ENCODE measurements at regions not wholly inside any gene's neighbourhood (a gene's known extent, or its start where the extent isn't known, plus 50 kb on each side); places are given as distances from the start of the nearest gene placed in this dataset.

- Histone ChIP-seq H3K36me3 (ENCODE audit: low read depth) (no peaks in the 10 kb centered on the region), H3K9me3 (ENCODE audit: severe bottlenecking) (no peaks in the 10 kb centered on the region), H3K4me1 (ENCODE audit: insufficient read depth, poor library complexity, severe bottlenecking) (no peaks in the 10 kb centered on the region), H3K27ac (ENCODE audit: poor library complexity, severe bottlenecking) (no peak overlapping the region), H3K27me3 (ENCODE audit: insufficient read depth, poor library complexity, severe bottlenecking) (no peaks in the 10 kb centered on the region), H3K4me3 (ENCODE audit: severe bottlenecking) (no peak overlapping the region)
- TF ChIP-seq CTCF (IDR thresholded peaks at IDR 0.05; ENCODE audit: poor library complexity, severe bottlenecking), result no peak
- DNase-seq (ENCODE audit: low spot score), result no peak
- no peak for ATAC-seq (ENCODE audit: low read depth)
These were observed 1015.0 kb upstream of the AGA start for GRCh38 chr4:178457286-178457685.

- no peak overlapping the region for H3K4me3 ChIP-seq (ENCODE audit: severe bottlenecking)
- DNase-seq (ENCODE audit: low spot score), result no peak
- H3K27ac ChIP-seq (ENCODE audit: poor library complexity, severe bottlenecking), result no peak overlapping the region
- TF ChIP-seq CTCF (IDR thresholded peaks at IDR 0.05; ENCODE audit: poor library complexity, severe bottlenecking), result no peak
- no peaks in the 10 kb centered on the region for H3K4me1 ChIP-seq (ENCODE audit: insufficient read depth, poor library complexity, severe bottlenecking)
- ATAC-seq (ENCODE audit: low read depth), result no peak
- H3K9me3 ChIP-seq (ENCODE audit: severe bottlenecking), result no peaks in the 10 kb centered on the region
- H3K27me3 ChIP-seq (ENCODE audit: insufficient read depth, poor library complexity, severe bottlenecking), result no peaks in the 10 kb centered on the region
- H3K36me3 ChIP-seq (ENCODE audit: low read depth), result no peaks in the 10 kb centered on the region
These were observed 1020.5 kb upstream of the AGA start for GRCh38 chr4:178462710-178463109.

- ATAC-seq (ENCODE audit: low read depth) (no peak), DNase-seq (ENCODE audit: low spot score) (no peak)
- H3K27me3 ChIP-seq (ENCODE audit: insufficient read depth, poor library complexity, severe bottlenecking), result no peaks in the 10 kb centered on the region
- no peaks in the 10 kb centered on the region for H3K36me3 ChIP-seq (ENCODE audit: low read depth)
- no peaks in the 10 kb centered on the region for H3K4me1 ChIP-seq (ENCODE audit: insufficient read depth, poor library complexity, severe bottlenecking)
- H3K4me3 ChIP-seq (ENCODE audit: severe bottlenecking), result no peak overlapping the region
- TF ChIP-seq CTCF (IDR thresholded peaks at IDR 0.05; ENCODE audit: poor library complexity, severe bottlenecking), result no peak
- no peak overlapping the region for H3K27ac ChIP-seq (ENCODE audit: poor library complexity, severe bottlenecking)
- H3K9me3 ChIP-seq (ENCODE audit: severe bottlenecking), result no peaks in the 10 kb centered on the region
These were observed 1021.5 kb upstream of the AGA start for GRCh38 chr4:178463747-178464146.

- ATAC-seq (ENCODE audit: low read depth), result no peak
- no peaks in the 10 kb centered on the region for H3K4me1 ChIP-seq (ENCODE audit: insufficient read depth, poor library complexity, severe bottlenecking)
- H3K27me3 ChIP-seq (ENCODE audit: insufficient read depth, poor library complexity, severe bottlenecking), result no peaks in the 10 kb centered on the region
- no peaks in the 10 kb centered on the region for H3K9me3 ChIP-seq (ENCODE audit: severe bottlenecking)
- H3K36me3 ChIP-seq (ENCODE audit: low read depth), result no peaks in the 10 kb centered on the region
- no peak for DNase-seq (ENCODE audit: low spot score)
- TF ChIP-seq CTCF (IDR thresholded peaks at IDR 0.05; ENCODE audit: poor library complexity, severe bottlenecking), result no peak
- no peak overlapping the region for H3K4me3 ChIP-seq (ENCODE audit: severe bottlenecking)
- H3K27ac ChIP-seq (ENCODE audit: poor library complexity, severe bottlenecking), result no peak overlapping the region
These were observed 1029.0 kb upstream of the AGA start for GRCh38 chr4:178470996-178471784.

GRCh38 chr4:178471994-178472393 lies 1029.8 kb upstream of the AGA start:
- ATAC-seq (ENCODE audit: low read depth), result no peak
- no peak overlapping the region for H3K4me3 ChIP-seq (ENCODE audit: severe bottlenecking)
- H3K27ac ChIP-seq (ENCODE audit: poor library complexity, severe bottlenecking), result no peak overlapping the region
- no peaks in the 10 kb centered on the region for H3K36me3 ChIP-seq (ENCODE audit: low read depth)
- no peaks in the 10 kb centered on the region for H3K9me3 ChIP-seq (ENCODE audit: severe bottlenecking)
- no peak for DNase-seq (ENCODE audit: low spot score)
- no peak for TF ChIP-seq CTCF (IDR thresholded peaks at IDR 0.05; ENCODE audit: poor library complexity, severe bottlenecking)
- H3K27me3 ChIP-seq (ENCODE audit: insufficient read depth, poor library complexity, severe bottlenecking), result no peaks in the 10 kb centered on the region
- no peaks in the 10 kb centered on the region for H3K4me1 ChIP-seq (ENCODE audit: insufficient read depth, poor library complexity, severe bottlenecking)

All from RWPE2 (cell line).